ENCODE measurements at regions not wholly inside any gene's neighbourhood (a gene's known extent, or its start where the extent isn't known, plus 50 kb on each side); places are given as distances from the start of the nearest gene placed in this dataset.
A peak's percentile ranks its signal among the peaks of the same experiment; 100 is the strongest.
"Not testable (repeated sequence)": the region's sequence is repeated elsewhere in the genome, so short reads cannot be mapped to it uniquely, and the experiment has no call there.

GRCh38 chr3:177351206-177351605 lies 153.9 kb upstream of the TBL1XR1 start:
- WGBS, 4 donors: 92 to 100% (median 96%) methylated on average over 1 of the region's 1 CpG
- intact Hi-C loops (cut with DNase I): loop anchor here in 3 of 10 donors (10.0 kb wide), 3 partner anchors 56 to 306 kb away; no protein-coding TSS in a partner anchor
- no peak overlapping the region for H3K27ac ChIP-seq
- no peaks in the 10 kb centered on the region for H3K36me3 ChIP-seq
- TF ChIP-seq POLR2A (IDR thresholded peaks at IDR 0.05) (no peak), CTCF (IDR thresholded peaks at IDR 0.05) (no peak)
- DNase-seq (no peak), ATAC-seq (no peak)
- no peaks in the 10 kb centered on the region for H3K9me3 ChIP-seq
- no peaks in the 10 kb centered on the region for H3K27me3 ChIP-seq
- H3K4me3 ChIP-seq: no peak overlapping the region
- H3K4me1 ChIP-seq: peaks cover under 1 to 29% (median 8%) of the 10 kb centered on the region in 12 donors

GRCh38 chr3:177351757-177352158 lies 154.5 kb upstream of the TBL1XR1 start:
- no peak for TF ChIP-seq POLR2A (IDR thresholded peaks at IDR 0.05)
- TF ChIP-seq CTCF (IDR thresholded peaks at IDR 0.05): no peak
- intact Hi-C loops (cut with DNase I): loop anchor here in 3 of 10 donors (10.0 kb wide), 3 partner anchors 57 to 307 kb away; no protein-coding TSS in a partner anchor

GRCh38 chr3:177352424-177352823 lies 155.1 kb upstream of the TBL1XR1 start:
- no peak for ATAC-seq
- no peaks in the 10 kb centered on the region for H3K9me3 ChIP-seq
- TF ChIP-seq POLR2A (IDR thresholded peaks at IDR 0.05) (no peak), CTCF (IDR thresholded peaks at IDR 0.05) (no peak)
- DNase-seq: no peak
- no peaks in the 10 kb centered on the region for H3K27me3 ChIP-seq
- intact Hi-C loops (cut with DNase I): loop anchor here in 3 of 10 donors (10.0 kb wide), 3 partner anchors 58 to 308 kb away; no protein-coding TSS in a partner anchor
- H3K27ac ChIP-seq: peak overlapping the region in 1 of 12 donors; percentile 10
- peaks cover 7 to 31% (median 15%) of the 10 kb centered on the region in 12 donors for H3K4me1 ChIP-seq
- H3K36me3 ChIP-seq: no peaks in the 10 kb centered on the region
- 62 to 67% (median 66%) methylated on average over 4 of the region's 4 CpGs for WGBS, 4 donors
- no peak overlapping the region for H3K4me3 ChIP-seq

More at GRCh38 chr3:177351757-177352158, 154.5 kb upstream of the TBL1XR1 start:
- no peaks in the 10 kb centered on the region for H3K36me3 ChIP-seq
- H3K27me3 ChIP-seq: no peaks in the 10 kb centered on the region
- H3K9me3 ChIP-seq: no peaks in the 10 kb centered on the region
- DNase-seq (no peak), ATAC-seq (no peak)
- peaks cover under 1 to 29% (median 9%) of the 10 kb centered on the region in 12 donors for H3K4me1 ChIP-seq
- 84 to 99% (median 88%) methylated on average over 3 of the region's 3 CpGs for WGBS, 4 donors
- no peak overlapping the region for H3K27ac ChIP-seq
- H3K4me3 ChIP-seq: no peak overlapping the region

GRCh38 chr3:177353140-177353539 lies 155.9 kb upstream of the TBL1XR1 start:
- peaks cover 11 to 38% (median 22%) of the 10 kb centered on the region in 12 donors for H3K4me1 ChIP-seq
- H3K36me3 ChIP-seq: no peaks in the 10 kb centered on the region
- ATAC-seq: no peak
- TF ChIP-seq CTCF (IDR thresholded peaks at IDR 0.05) (no peak), POLR2A (IDR thresholded peaks at IDR 0.05) (no peak)
- no peaks in the 10 kb centered on the region for H3K27me3 ChIP-seq
- H3K27ac ChIP-seq: no peak overlapping the region
- DNase-seq: no peak
- 82 to 96% (median 91%) methylated on average over 8 of the region's 8 CpGs for WGBS, 4 donors
- H3K4me3 ChIP-seq: no peak overlapping the region
- intact Hi-C loops (cut with DNase I): loop anchor here in 3 of 10 donors (10.0 kb wide), 3 partner anchors 58 to 308 kb away; no protein-coding TSS in a partner anchor
- H3K9me3 ChIP-seq: no peaks in the 10 kb centered on the region

- not testable (repeated sequence) for H3K36me3 ChIP-seq, H3K9me3 ChIP-seq, ATAC-seq, H3K4me3 ChIP-seq, H3K27me3 ChIP-seq, DNase-seq, H3K27ac ChIP-seq
- peaks cover 11 to 44% (median 30%) of the 10 kb centered on the region in 12 donors for H3K4me1 ChIP-seq
- intact Hi-C loops (cut with DNase I): loop anchor here in 3 of 10 donors (10.0 kb wide), 3 partner anchors 59 to 309 kb away; no protein-coding TSS in a partner anchor
- 97 to 100% (median 99%) methylated on average over 3 of the region's 3 CpGs for WGBS, 4 donors
Measured at GRCh38 chr3:177353879-177354278, 156.6 kb upstream of the TBL1XR1 start.

All from heart left ventricle (tissue), 16 donors.